ENCODE measurements at regions not wholly inside any gene's neighbourhood (a gene's known extent, or its start where the extent isn't known, plus 50 kb on each side); places are given as distances from the start of the nearest gene placed in this dataset.
A peak's percentile ranks its signal among the peaks of the same experiment; 100 is the strongest.

- H3K36me3 ChIP-seq: no peaks in the 10 kb centered on the region
- no peak for TF ChIP-seq POLR2AphosphoS5 (IDR thresholded peaks at IDR 0.05)
- TF ChIP-seq POLR2A (IDR thresholded peaks at IDR 0.05): no peak
- TF ChIP-seq, protein P1, sequence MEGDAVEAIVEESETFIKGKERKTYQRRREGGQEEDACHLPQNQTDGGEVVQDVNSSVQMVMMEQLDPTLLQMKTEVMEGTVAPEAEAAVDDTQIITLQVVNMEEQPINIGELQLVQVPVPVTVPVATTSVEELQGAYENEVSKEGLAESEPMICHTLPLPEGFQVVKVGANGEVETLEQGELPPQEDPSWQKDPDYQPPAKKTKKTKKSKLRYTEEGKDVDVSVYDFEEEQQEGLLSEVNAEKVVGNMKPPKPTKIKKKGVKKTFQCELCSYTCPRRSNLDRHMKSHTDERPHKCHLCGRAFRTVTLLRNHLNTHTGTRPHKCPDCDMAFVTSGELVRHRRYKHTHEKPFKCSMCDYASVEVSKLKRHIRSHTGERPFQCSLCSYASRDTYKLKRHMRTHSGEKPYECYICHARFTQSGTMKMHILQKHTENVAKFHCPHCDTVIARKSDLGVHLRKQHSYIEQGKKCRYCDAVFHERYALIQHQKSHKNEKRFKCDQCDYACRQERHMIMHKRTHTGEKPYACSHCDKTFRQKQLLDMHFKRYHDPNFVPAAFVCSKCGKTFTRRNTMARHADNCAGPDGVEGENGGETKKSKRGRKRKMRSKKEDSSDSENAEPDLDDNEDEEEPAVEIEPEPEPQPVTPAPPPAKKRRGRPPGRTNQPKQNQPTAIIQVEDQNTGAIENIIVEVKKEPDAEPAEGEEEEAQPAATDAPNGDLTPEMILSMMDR (IDR thresholded peaks at IDR 0.05): no peak
- peak in 2 of 4 donors; percentile 58 to 86 for TF ChIP-seq EP300 (IDR thresholded peaks at IDR 0.05)
- DNase-seq (no peak), ATAC-seq (ENCODE audit: low FRiP score in 2 of 2) (no peak)
- no peaks in the 10 kb centered on the region for H3K27me3 ChIP-seq
- WGBS, 2 donors: 76 to 78% methylated on average over 2 of the region's 2 CpGs
- no peak overlapping the region for H3K4me3 ChIP-seq
- H3K9me3 ChIP-seq: no peaks in the 10 kb centered on the region
- peak overlapping the region in 1 of 4 donors; percentile 5 for H3K27ac ChIP-seq
- H3K4me1 ChIP-seq: no peaks in the 10 kb centered on the region
Measured at GRCh38 chr6:88365230-88365629, 199.1 kb upstream of the CNR1 start.

DNA sequence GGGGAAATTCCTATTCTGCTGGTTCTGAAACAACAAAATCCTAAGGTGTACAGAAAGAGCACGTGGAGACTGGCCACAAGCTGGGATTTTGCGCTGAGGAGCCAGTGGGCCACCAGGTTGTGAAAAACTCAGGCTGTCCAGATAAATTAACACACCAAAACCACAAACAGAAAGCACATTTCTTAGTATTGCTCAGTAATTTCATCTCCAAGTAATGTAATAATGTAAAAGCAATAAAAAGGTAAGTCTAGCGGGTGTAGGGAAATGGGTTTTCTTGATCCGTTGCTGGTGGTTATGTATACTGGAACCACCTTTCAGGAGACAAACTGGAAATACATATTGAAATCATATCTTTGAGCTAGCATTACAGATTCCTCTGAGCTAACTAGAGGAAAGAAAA lies 195.6 kb upstream of the CNR1 start:
- DNase-seq: no peak
- TF ChIP-seq, protein P1 (IDR thresholded peaks at IDR 0.05): no peak
- TF ChIP-seq POLR2AphosphoS5 (IDR thresholded peaks at IDR 0.05) (no peak), EP300 (IDR thresholded peaks at IDR 0.05) (no peak), POLR2A (IDR thresholded peaks at IDR 0.05) (no peak)
- Histone ChIP-seq H3K9me3 (no peaks in the 10 kb centered on the region), H3K27me3 (no peaks in the 10 kb centered on the region), H3K27ac (no peak overlapping the region), H3K4me1 (no peaks in the 10 kb centered on the region), H3K4me3 (no peak overlapping the region), H3K36me3 (no peaks in the 10 kb centered on the region)
- WGBS, 2 donors: 79 to 88% methylated on average over 4 of the region's 4 CpGs
- no peak for ATAC-seq (ENCODE audit: low FRiP score in 2 of 2)

GRCh38 chr6:88361298-88361697 lies 195.2 kb upstream of the CNR1 start:
- H3K27me3 ChIP-seq: no peaks in the 10 kb centered on the region
- ATAC-seq (ENCODE audit: low FRiP score in 2 of 2): no peak
- no peak overlapping the region for H3K4me3 ChIP-seq
- no peaks in the 10 kb centered on the region for H3K9me3 ChIP-seq
- no peak for DNase-seq
- no peaks in the 10 kb centered on the region for H3K36me3 ChIP-seq
- H3K27ac ChIP-seq: no peak overlapping the region
- 76 to 77% methylated on average over 3 of the region's 3 CpGs for WGBS, 2 donors
- no peaks in the 10 kb centered on the region for H3K4me1 ChIP-seq
- TF ChIP-seq, protein P1 (IDR thresholded peaks at IDR 0.05): no peak
- no peak for TF ChIP-seq POLR2A (IDR thresholded peaks at IDR 0.05)
- no peak for TF ChIP-seq EP300 (IDR thresholded peaks at IDR 0.05)
- TF ChIP-seq POLR2AphosphoS5 (IDR thresholded peaks at IDR 0.05): no peak

DNA sequence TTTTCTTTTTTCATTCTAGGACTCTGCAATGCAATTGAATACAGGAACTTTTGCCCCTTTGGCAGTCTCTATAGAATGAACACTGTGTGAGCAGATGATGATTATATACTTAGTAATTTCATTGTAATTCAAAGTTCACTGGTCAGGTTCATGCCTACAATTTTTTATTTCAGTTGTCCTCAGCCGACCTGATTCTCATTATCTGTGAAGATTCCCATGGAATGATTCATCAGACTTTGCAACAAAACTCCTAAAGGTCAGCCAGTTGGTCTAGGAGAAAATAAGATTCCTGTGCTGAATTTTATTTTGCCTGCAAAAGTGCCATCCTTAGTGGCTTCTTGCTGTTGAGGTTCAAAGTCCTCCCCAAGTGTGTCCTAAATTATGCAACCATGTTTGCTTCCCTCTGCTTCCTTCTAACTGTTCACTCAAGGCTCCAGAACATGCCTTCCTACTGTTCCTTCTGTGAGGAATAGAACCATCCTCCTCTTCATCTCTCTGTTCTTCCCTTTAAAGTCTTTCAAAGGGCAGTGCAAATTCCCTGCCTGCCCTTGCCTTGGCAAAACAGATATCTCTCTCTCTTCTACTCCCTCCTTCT lies 194.2 kb upstream of the CNR1 start:
- no peaks in the 10 kb centered on the region for H3K4me1 ChIP-seq
- H3K4me3 ChIP-seq: no peak overlapping the region
- WGBS, 2 donors: 50 to 61% methylated on average over 1 of the region's 1 CpG
- no peak overlapping the region for H3K27ac ChIP-seq
- H3K27me3 ChIP-seq: no peaks in the 10 kb centered on the region
- H3K36me3 ChIP-seq: no peaks in the 10 kb centered on the region
- DNase-seq (no peak), ATAC-seq (ENCODE audit: low FRiP score in 2 of 2) (no peak)
- TF ChIP-seq EP300 (IDR thresholded peaks at IDR 0.05) (no peak), POLR2A (IDR thresholded peaks at IDR 0.05) (no peak), POLR2AphosphoS5 (IDR thresholded peaks at IDR 0.05) (no peak)
- TF ChIP-seq, protein P1 (IDR thresholded peaks at IDR 0.05): no peak
- H3K9me3 ChIP-seq: no peaks in the 10 kb centered on the region

- DNase-seq: no peak
- no peak for TF ChIP-seq POLR2A (IDR thresholded peaks at IDR 0.05)
- TF ChIP-seq POLR2AphosphoS5 (IDR thresholded peaks at IDR 0.05): no peak
- TF ChIP-seq, protein P1 (IDR thresholded peaks at IDR 0.05): no peak
- TF ChIP-seq EP300 (IDR thresholded peaks at IDR 0.05): no peak
- ATAC-seq (ENCODE audit: low FRiP score in 2 of 2): no peak
- Histone ChIP-seq H3K36me3 (no peaks in the 10 kb centered on the region), H3K4me1 (no peaks in the 10 kb centered on the region), H3K27ac (no peak overlapping the region), H3K9me3 (no peaks in the 10 kb centered on the region), H3K4me3 (no peak overlapping the region), H3K27me3 (no peaks in the 10 kb centered on the region)
- 66 to 75% methylated on average over 3 of the region's 3 CpGs for WGBS, 2 donors
Measured at GRCh38 chr6:88359530-88360202, 193.5 kb upstream of the CNR1 start.

Data from upper lobe of left lung (tissue), 6 donors.